NCI-H1417 (cell line): ENCODE measurements at regions not wholly inside any gene's neighbourhood (a gene's known extent, or its start where the extent isn't known, plus 50 kb on each side); places are given as distances from the start of the nearest gene placed in this dataset.

Source experiments
- DNase-seq, 3 experiments: peaks; one replicate each; lab custom pipeline; 2025; lab: John Stamatoyannopoulos, UW

DNA sequence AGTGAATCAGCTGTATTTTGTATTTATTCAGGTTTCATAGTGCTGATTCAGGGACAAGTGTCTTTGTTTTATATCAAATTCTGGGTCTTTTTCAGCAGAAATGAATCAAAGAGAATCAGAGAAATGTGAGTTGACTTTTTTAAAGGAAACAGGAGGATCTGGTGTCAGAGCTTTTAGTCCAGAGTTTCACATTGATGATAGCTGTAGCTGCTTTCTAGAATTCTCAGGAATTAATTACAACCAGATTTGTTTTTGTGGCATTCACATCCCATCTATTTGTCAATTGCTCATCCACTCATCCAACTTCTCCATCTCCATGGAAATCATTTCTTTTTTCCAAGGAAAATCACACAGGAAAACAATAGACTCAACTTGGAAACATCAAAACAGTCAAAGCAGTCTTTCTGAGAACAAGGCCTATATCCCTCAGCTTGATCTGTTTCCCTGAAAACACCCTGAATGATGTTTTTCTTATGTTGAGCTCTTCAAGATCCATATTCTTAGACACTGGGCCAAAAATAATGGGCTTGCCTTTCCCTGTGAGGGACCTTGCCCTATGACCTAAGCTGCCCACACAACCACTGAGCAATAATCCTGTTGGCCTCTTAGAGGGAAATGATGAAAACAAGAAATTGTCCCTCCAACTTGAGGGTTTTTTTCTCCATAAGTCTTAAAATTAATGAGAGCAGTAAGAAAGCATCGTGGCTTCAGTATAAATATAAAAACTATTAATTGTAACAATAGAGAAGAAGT lies 249.5 kb upstream of the FN1 start:
- DNase-seq: no peak

DNA sequence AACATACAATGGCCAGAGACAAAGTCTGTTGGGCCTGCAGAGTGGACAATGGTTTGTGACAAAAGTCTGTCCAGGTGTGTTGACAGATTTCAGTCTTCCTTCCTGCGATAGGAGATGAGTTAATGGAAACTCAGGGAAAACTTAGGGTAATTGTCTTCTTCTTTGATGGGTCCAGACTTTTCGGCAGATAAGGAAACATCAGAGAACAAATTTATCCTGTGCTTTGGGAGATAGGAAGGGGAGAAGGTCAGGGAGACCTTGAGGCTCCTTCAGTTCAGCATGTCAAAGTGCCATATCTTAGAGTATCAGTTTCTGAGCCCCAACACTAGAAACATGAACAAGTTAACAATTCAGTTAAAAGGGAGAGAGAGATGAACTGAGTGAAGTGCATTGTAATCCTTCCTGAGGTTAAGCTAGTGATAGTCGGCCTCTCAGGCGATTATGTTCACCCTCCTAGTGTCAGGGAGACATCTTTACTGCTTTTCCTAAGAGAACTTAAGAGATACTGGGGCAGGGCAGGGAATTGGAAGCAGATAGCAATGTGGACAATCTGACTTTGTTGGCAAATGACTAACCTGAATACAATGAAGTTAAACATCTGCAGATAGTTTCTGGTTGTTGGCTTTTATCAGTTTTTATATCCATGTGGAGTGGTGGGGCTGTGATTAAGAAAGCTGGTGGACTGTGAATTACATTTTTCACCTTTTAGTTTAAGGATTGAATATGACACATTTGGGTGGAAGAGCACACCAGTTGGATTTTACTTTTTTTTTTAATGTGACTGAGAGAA lies 248.8 kb upstream of the FN1 start:
- no peak for DNase-seq

DNA sequence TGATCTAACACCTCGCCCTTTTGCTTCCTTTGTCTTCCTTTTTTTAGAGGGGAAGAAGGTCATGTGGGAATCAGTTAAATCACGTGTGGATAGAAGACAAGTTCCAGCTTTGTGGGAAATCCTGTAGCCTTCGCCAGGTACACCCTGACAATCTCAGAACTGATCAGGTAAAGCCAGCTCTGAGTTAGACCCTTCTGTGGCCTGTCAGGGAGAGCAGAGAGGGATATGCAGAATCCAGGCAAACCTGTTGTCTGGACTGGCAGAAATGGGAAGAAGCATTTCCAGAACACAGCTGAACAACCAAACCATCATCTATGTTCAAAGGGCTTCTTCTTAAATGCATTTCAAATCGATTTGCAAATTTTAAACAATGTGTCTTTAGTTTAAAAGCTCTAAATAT lies 247.4 kb upstream of the FN1 start:
- no peak for DNase-seq

DNA sequence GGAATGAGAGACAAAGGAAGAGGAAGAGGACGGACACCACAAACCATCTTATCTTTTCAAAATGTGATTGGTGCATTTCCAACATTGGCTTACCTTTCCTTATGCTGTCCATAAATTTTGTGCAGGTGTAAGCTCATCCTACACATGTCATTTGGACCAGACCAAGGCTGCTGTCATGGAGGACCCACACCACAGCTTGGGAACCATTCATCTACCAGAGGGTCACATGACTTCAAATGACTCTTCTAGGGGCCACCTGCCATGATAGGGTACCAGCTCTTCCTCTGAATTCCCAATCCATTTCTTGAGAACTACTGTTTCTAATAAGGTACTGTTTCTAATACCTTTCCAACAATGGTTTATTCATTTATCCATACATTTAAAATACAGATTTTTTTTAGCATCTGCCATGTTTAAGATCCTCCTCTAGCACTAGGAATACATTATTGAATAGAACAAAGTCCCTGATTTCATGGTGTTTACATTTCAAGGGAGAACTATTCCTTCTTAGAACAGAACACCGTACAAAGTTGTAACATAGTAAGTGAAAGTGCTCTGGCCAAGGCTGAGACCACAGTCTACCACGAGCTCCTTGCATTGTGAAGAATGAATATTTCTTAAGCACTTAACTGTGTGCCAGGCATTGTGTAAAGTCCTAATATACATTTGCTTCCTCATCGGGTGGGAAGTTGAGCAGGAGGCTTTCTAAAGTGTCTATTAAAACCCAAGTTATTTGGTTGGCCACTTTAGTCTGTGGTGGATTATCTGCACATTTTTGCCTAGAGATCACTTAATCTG lies 246.1 kb upstream of the FN1 start:
- no peak for DNase-seq

DNA sequence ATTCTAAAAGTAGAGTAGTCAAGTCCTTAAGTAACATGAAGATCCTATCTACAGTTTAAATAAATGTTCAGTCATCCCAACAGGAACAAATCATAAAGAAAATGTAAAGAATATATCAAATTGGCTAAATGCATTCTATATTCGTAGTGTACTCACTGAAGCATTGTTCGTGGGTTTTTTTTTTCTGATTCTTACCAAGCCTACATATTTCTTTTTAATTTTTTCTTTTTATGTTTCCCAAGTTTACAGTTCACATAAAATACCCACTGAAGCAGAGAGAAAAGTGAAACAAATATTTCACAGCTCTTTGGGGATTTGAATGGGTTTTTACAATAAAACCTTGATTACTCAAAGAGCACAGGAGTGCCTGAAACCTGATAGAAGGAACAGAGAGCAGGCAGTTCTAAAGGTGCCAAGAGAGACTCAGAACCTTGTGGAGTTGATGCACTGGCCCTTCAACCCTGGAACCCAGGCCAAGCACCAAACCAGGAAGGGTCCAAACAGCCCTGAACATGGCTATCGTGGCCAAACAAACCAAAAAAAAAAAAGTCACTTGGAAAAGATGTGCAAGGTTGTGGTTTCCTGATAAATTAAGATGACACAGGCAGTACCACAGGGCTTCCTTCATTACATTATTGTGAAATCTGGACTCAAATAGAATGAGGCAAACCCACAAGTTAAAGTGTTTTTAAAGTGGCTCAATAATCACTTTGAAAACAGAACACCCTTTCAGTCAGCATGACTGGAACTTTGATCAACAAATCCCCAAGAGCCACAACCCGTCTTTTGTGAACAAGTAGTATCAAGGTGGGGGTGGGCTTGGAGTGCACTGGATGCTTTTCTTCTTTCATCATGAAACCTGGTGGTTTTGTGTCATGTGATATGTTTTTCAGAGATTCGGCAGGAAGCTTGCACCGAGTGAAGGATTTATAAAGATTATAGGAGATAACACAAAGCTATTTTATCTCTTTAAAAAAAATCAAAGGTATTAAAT lies 245.0 kb upstream of the FN1 start:
- peak in 2 of 3 experiments; percentile 3 to 77 for DNase-seq

DNA sequence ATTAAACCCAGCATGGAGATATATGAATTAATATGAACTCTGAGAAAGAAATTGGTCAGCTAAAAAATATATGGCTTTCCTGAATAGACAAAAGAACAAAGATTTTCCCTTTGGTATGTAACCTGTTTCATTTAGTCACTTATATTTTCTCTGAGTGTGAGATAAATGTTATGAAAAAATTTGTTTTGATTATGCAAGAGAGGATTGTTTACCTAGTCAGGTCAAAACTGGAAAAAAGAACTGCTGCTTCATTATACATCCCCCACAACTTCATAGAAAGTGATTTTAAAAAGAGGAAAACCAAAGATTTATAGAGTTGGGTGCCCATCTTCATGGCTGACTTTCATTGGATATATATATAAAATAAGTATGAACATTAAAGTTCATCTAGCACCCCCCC lies 242.2 kb upstream of the FN1 start:
- no peak for DNase-seq

DNA sequence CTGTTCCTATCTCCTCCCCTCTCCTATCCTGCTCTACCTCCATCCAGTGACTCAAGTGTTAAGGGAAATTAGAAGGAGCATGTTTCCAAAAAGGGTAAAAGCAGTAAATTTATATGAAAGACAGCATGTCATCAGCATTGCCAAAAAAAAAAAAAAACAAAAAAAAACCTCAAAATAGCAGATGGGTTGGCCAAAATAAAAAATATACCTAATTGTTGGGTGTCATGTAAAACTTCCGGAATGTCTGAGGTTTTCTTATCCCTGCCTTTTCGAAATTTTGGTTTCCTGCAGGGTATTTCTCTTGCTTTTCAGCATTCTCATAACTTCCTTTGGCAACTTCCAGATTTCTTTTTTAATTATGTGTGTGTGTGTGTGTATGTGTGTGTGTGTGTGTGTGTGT lies 241.6 kb upstream of the FN1 start:
- DNase-seq: no peak

DNA sequence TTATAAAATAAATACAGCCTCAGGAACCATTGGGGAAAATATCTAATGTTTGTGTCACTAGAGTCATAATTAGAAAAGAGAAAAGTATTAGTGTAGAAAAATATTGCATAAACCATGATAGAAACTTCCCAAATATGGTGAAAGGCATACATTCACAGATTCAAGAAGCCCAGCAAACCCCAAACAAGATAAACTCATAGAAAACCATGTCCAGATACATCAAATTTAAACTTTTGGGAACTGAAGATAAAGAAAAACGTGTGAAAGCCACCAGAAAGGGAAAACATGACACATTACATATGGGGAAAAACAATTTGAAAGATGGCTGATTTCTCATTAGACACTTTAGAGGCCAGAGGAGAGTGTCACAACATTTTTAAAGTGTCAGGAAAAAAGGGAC lies 236.5 kb upstream of the FN1 start:
- no peak for DNase-seq

DNA sequence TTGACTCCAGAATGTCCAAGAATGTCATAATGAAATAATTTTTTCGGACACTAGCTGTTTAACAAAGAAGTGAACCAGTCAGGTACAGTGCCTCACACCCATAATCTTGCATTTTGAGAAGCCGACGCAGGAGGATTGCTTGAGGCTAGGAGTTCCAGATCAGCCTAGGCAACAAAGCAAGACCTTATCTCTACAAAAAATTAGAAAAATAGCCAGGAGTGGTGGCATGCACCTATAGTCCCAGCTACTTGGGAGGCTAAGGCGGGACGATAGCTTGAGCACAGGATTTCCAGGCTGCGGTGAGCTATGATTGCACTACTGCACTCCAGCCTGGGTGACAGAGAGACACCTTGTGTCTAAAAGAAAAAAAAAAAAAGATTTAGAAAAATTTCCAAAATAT lies 235.8 kb upstream of the FN1 start:
- DNase-seq: no peak

DNA sequence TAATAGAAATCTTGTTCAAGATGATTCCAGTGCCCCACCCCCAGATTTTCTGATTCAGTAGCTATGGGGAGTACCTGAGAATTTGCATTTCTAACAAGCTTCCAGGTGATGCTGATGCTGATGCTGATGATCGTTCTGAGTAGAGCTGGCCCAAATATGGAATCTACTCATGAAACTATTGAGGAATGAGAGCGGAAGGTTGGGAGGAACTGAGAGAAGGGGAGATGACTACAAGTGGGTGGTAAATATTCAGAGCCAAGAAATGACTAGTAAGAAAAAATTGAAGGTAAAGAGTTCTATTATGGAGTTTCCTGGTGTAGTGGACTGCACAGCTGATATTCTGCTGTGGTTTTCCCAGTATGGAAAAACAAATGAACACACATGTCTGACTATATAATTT lies 235.4 kb upstream of the FN1 start:
- no peak for DNase-seq

DNA sequence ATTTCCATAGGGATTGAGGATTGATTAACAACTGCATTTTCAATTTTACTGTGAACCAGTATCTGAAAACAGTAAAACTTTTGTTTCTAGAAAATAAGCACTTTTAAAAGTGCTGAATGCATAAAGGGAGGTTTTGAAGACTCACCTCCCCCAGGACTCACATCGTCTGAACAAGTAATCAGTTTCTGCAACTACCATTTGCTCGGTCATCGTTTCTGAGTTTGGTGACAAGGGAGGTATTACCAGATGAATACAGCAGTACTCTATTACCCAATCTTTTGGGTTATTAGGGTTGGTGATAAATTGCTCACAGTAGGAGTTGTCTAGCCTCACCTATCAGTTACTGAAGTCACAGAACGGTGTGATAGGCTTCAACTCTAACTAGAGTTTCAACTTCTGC lies 234.5 kb upstream of the FN1 start:
- no peak for DNase-seq

DNA sequence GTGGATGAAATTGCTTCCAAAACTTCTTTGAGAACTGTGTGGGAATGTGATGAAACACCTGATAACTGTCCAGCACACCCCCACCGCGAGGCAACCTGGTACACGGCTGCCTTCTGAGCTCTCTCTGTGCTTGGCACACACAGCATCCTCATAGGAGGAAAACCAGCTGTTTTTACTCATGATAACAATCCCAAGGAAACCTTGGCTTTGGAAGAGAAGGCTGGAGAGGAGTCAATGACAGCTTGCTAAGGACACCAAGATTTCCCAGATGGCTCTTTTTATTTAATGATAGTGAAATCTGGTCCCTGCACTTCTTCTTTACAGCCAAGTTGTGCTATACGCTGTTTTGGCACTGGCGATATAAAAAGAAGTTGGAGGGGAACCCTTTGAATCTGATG lies 232.5 kb upstream of the FN1 start:
- DNase-seq: no peak

DNA sequence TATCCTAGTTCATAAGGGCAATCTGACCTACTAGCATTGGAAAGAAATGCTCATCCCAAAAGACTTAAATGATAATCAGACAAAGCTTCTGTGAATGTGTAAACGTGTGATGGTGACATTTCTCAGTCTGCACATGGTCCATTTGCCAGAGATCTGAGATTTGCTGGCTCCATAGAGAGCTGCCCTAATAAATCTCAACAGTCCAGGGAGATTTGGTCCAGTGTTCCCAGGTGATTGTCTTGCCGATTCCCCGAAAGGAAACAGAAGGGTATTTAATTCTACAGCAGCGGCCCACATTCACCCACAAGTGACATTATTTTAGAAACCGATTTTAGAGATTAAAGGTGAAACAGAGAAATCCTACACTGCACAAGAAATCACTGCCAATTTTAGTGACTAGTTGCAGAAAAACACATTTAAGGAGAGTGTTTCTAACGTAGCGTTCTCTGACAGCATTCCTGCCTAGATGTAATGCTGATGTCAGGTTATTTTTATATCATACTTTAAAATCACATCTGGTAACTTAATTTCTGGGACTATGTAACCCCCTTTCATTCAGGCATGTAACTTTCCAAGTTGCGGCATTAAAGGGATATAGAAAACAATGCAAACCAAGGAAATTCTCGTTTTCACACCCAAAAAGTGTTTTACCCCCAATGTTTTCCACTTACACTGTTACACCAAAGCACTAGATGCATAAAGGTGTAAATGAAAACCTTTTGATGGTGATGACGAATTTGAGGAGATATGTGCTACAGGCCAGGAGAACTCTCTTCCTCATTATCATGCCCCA lies 231.9 kb upstream of the FN1 start:
- no peak for DNase-seq

DNA sequence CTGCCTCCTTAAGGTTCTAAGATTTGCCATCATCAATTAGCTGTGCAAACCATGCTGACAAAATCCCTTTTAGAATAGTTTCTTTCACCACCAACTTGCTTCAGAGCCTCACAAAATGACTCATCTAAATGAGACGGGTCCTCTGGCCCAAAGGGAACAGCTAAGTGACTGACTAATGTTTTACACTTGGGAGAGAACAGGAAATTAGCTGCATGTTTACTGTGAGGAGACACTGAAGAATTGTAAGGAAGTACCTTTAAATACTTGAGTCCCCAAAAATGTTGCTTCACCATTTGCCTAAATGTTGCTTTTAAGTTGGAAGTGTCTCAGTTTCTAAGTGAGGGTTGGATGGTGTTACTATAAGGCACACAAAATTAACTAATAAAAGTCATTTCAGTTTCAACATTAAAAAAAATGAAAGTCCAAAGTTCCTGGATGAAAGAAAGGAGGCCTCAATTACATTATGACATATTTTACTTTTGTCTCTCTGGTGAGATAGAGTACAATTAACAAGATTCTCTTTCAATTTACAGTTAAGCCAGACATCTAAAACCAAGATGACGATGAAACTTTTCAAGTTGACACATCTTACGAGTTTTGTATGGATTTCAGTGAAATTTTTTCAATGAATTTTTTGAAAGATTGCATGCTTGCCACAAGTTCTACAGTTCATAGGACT lies 229.1 kb upstream of the FN1 start:
- no peak for DNase-seq

DNA sequence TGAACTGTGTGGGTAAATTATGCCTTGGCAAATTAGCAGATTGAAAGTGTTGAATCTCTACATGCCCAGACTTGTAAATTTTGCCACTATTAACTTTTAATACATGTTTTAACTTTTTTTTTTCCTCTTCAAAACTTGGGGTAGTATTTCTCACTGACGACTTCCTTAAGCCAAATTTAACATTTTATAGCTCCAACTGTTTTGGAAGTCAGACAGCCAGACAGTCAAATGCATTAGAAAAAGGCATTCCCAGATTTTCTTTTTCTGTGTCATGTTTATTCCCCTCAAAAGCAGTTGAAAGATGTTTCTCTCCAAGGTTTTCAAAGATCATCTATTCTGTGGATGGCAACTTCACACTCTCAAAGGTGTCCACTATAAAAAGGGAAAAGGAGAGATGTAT lies 226.8 kb upstream of the FN1 start:
- no peak for DNase-seq

DNA sequence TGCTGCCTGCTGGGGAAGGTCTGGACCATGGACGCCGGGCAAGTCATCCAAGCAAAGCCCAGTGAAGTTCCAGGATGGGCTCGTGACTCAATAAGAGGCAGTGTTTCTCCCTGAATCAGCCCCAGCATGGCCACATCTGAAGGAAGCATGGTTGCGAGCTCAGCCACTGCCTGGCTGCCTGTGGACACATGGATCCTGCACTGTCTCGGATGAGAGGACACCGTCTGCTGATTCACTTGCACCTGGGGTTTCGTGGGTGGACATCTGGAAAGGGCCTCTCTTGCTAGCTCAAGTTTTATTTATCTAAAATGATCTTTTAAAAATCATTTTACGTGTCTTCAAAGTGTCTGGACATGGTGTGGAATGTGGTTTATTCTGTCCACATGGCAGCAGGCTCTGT lies 224.8 kb upstream of the FN1 start:
- DNase-seq: no peak

DNA sequence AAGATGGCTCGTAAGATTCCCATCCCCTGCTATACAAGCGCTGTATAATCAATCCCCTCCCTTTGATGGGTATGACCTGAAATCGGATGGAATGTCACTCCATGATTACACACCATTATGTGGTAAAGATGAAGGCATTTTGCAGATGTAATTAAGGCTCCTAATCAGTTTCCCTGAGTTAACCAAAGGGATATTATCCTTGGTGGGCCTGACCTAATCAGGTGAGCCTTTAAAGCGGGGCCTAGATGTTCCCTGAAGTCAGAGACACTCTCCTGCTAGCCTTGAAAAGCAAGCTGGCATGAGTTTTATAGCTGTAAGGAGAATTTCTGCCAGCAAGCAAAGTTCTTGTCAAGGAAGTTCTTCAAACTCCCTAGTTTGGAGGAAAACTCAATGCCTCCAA lies 223.8 kb upstream of the FN1 start:
- no peak for DNase-seq

DNA sequence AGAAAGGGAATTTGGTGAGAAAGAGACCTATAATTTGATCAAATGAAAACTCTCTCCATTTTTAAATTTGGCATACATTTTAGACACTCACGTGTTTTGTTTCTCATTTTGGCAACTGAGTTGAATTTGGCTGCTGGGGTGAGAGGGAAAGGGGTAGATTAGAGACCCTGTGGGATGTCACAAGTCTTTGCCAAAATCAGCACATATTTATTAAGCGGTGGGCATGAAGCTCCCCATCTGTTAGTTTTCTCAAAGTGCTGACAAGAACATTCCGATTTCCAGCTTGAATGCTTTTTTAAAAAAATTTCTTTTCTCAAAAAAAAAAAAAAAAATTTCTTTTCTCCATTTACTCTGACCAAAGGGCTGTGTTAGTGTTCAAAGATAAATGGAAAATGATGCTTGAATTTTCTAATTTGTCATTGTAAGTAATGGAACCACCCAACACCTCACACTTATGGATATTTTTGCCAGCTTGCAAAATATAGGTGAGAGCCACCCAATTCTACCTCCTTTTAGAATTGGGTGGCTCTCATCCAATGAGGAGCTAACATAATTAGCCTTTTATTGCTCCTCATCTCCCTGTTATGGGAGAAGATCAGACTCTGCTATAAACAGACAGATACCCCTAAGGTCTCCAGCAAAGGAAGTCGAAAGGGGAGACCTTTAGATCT lies 222.9 kb upstream of the FN1 start:
- DNase-seq: no peak

DNA sequence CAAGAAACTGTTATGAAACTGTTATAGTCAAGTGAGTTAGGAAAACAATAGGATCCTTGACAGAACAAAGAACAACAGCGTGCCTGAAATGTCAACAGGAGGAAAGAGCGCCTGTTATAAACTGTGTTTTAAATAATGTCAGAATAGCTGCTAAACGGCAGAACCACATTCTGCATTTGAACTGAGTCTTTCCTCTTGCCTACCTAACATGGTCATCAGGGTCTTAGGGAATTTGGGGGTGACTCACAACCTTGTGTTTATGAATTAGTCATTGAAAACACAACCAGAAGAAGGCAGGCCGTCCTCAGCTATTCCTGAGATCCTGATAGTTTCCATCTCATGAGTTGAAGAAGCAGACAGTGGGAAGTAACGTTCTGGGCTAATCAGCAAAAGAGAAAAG lies 222.0 kb upstream of the FN1 start:
- no peak for DNase-seq
